Natural killer cell treated with Interleukin-12 subunit alpha and Interleukin-12 subunit beta and Interleukin-15 and Interleukin-18, amount 100 ng/mL, for 72 hours (primary cell): ENCODE measurements at regions not wholly inside any gene's neighbourhood (a gene's known extent, or its start where the extent isn't known, plus 50 kb on each side); places are given as distances from the start of the nearest gene placed in this dataset.
A peak's percentile ranks its signal among the peaks of the same experiment; 100 is the strongest.
"Not testable (repeated sequence)": the region's sequence is repeated elsewhere in the genome, so short reads cannot be mapped to it uniquely, and the experiment has no call there.

Experiments
- ATAC-seq, 2 donors: fragments of 150-1000 bp; cut with Tn5 transposase in 1 of 2; sonication (Bioruptor Pico), chemical (Tn5 transposase) in 1 of 2; 2 replicates each; pipeline ENCODE4 v1.10.0; 2021
- DNase-seq: peaks from one replicate; pipeline ENCODE4 v3.0.0; 2022; ENCODE audit warnings: low spot score
- H3K27ac Mint-ChIP-seq, 2 donors: 1 replicate in 1 of 2; 2 replicates in 1 of 2; pipeline ENCODE4 v1.8.0; 2022; ENCODE audit warnings: mixed read lengths in 2 of 2, mild to moderate bottlenecking in 1 of 2, moderate library complexity in 1 of 2
- H3K27me3 Mint-ChIP-seq, 2 donors: 1 replicate in 1 of 2; 2 replicates in 1 of 2; pipeline ENCODE4 v1.8.0; 2022; ENCODE audit warnings: mixed read lengths in 2 of 2
- H3K36me3 Mint-ChIP-seq: one replicate; pipeline ENCODE4 v1.8.0; 2022; ENCODE audit warnings: mixed read lengths
- H3K4me1 Mint-ChIP-seq, 2 donors: 1 replicate in 1 of 2; 2 replicates in 1 of 2; pipeline ENCODE4 v1.8.0; 2022; ENCODE audit warnings: low read depth in 2 of 2, mixed read lengths in 2 of 2, mild to moderate bottlenecking in 1 of 2
- H3K4me3 Mint-ChIP-seq: one replicate; pipeline ENCODE4 v1.8.0; 2022; ENCODE audit warnings: mixed read lengths
- H3K9me3 Mint-ChIP-seq: 2 replicates; pipeline ENCODE4 v1.8.0; 2022; ENCODE audit warnings: mixed read lengths

DNA sequence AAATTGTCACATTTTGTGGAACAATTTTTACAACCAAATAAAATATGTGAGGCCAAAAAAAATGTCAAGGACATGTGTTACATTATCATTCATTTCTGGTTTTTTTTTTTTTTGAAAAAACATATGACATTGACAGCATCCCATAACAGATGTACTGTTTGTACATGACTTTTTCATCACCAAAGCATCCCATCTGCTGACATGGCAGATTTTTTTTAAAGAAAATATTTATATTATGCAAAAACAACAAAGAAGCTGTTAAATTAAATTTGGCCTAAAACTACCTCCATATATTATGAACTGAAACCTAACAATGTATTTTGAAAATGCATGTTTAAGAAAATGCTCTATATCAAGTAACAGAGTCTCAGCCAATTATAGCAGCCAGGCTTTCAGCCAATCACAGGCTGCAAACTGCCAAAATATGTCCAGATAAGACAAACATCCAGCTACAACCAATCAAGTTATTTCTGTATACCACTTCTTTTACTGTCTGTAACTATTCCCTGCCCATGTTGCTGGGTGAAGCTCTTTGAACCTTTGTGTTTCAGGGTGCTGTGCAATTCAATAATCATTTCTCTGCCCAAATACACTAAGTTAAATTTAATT, 1111.8 kb downstream of the GRM8 start:
- H3K9me3 Mint-ChIP-seq: peaks cover 9% of the 10 kb centered on the region
- H3K27ac Mint-ChIP-seq: no peak overlapping the region
- no peaks in the 10 kb centered on the region for H3K36me3 Mint-ChIP-seq
- no peak overlapping the region for H3K4me3 Mint-ChIP-seq
- H3K4me1 Mint-ChIP-seq: no peaks in the 10 kb centered on the region
- ATAC-seq (no peak), DNase-seq (no peak)
- no peaks in the 10 kb centered on the region for H3K27me3 Mint-ChIP-seq

DNA sequence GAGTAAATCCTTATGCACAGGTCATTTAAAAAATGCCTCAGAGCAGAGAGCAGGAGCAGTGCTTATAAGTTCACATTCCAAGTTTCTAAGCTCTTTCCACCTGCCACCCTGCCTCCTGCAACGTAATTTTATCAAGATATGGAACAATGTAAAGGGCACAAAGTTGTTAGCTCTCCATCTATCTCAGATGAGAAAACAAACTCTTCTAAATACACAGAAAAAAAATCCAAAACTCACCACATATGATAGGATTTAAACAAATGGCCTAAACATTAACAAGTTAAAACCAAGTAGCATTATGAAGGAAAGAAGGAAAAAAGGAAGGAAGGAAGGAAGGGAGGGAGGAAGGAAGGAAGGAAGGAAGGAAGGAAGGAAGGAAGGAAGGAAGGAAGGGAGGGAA, 1132.8 kb downstream of the GRM8 start:
- Mint-ChIP-seq H3K9me3 (peaks cover 23% of the 10 kb centered on the region), H3K4me1 (no peaks in the 10 kb centered on the region), H3K27ac (no peak overlapping the region), H3K27me3 (no peaks in the 10 kb centered on the region), H3K4me3 (no peak overlapping the region), H3K36me3 (peaks cover 12% of the 10 kb centered on the region)
- no peak for DNase-seq
- no peak for ATAC-seq

DNA sequence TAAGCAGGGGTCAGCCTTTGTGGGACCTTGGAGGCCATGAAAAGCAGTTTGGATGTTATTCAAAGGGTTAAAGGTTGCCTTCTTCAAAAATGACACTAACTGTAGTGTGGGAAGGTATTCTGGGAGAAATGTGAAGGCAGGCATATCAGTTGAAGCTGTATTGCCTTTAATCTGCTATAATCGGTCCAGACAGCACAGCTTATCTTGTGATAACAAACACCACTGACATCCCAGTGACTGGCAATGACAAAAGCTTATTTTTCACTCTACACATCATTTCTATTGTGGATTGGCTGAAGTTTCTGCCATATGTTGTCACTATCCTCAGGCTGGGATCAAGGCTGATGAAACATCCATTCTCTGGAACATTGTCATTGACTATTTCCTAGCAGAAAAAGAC, 1149.2 kb downstream of the GRM8 start:
- no peaks in the 10 kb centered on the region for H3K27me3 Mint-ChIP-seq
- peaks cover 25% of the 10 kb centered on the region for H3K9me3 Mint-ChIP-seq
- no peak overlapping the region for H3K27ac Mint-ChIP-seq
- no peaks in the 10 kb centered on the region for H3K36me3 Mint-ChIP-seq
- H3K4me1 Mint-ChIP-seq: no peaks in the 10 kb centered on the region
- no peak overlapping the region for H3K4me3 Mint-ChIP-seq
- no peak for DNase-seq
- ATAC-seq: no peak

GRCh38 chr7:126083014-126083413, 1153.4 kb upstream of the POT1 start:
- Mint-ChIP-seq H3K27me3 (no peaks in the 10 kb centered on the region), H3K4me3 (no peak overlapping the region)
- no peak for DNase-seq

GRCh38 chr7:126079581-126079980, 1150.0 kb upstream of the POT1 start:
- Mint-ChIP-seq H3K4me1 (no peaks in the 10 kb centered on the region), H3K4me3 (no peak overlapping the region), H3K36me3 (no peaks in the 10 kb centered on the region), H3K27me3 (no peaks in the 10 kb centered on the region), H3K27ac (no peak overlapping the region), H3K9me3 (peaks cover 5% of the 10 kb centered on the region)
- DNase-seq (no peak), ATAC-seq (no peak)

More at GRCh38 chr7:126083014-126083413, 1153.4 kb upstream of the POT1 start:
- ATAC-seq: no peak
- H3K4me1 Mint-ChIP-seq: no peaks in the 10 kb centered on the region
- H3K36me3 Mint-ChIP-seq: no peaks in the 10 kb centered on the region
- no peak overlapping the region for H3K27ac Mint-ChIP-seq
- H3K9me3 Mint-ChIP-seq: peaks cover 8% of the 10 kb centered on the region

DNA sequence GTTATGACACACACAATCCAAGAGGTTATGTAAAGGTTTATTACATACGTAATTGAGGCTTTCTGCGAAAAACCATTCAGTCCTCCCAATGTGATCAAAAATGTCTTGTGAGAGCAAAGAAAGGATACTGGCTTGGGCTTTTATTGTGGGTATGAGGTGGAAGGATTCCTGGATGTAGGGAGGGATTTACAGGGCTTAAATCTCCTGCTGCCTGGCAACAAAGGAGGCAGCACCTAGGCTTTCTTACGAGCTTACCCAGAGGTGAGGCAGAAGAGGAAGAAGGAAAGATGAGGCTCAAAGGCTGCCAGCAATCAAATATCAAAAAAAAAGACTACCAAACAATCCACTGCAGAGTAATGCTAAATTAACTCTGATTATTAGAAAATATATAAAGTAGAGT, 1149.5 kb upstream of the POT1 start:
- DNase-seq: no peak
- no peaks in the 10 kb centered on the region for H3K27me3 Mint-ChIP-seq
- ATAC-seq: no peak
- H3K9me3 Mint-ChIP-seq: peaks cover 7% of the 10 kb centered on the region
- no peaks in the 10 kb centered on the region for H3K36me3 Mint-ChIP-seq
- H3K4me3 Mint-ChIP-seq: no peak overlapping the region
- no peaks in the 10 kb centered on the region for H3K4me1 Mint-ChIP-seq
- H3K27ac Mint-ChIP-seq: no peak overlapping the region

GRCh38 chr7:126065766-126066165, 1136.1 kb upstream of the POT1 start:
- no peak for DNase-seq
- Mint-ChIP-seq H3K4me1 (no peaks in the 10 kb centered on the region), H3K36me3 (peaks cover 6% of the 10 kb centered on the region), H3K27ac (no peak overlapping the region), H3K27me3 (no peaks in the 10 kb centered on the region), H3K9me3 (peaks cover 9% of the 10 kb centered on the region), H3K4me3 (no peak overlapping the region)
- ATAC-seq: no peak

DNA sequence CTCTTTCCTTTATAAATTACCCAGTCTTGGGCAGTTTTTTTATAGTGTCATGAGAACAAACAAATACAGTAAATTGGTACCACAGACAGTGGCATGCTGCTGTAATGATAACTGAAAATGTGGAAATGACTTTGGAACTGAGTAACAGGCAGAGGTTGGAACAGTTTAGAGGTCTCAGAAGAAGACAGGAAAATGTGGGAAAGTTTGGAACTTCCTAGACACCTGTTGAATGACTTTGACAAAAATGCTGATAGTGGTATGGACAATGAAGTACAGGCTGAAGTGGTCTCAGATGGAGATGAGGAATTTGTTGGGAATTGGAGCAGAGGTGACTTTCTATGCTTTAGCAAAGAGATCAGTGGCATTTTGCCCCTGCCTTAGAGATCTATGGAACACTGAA, 1128.4 kb upstream of the POT1 start:
- H3K27ac Mint-ChIP-seq: no peak overlapping the region
- H3K36me3 Mint-ChIP-seq: peaks cover 4% of the 10 kb centered on the region
- H3K4me1 Mint-ChIP-seq: no peaks in the 10 kb centered on the region
- no peaks in the 10 kb centered on the region for H3K27me3 Mint-ChIP-seq
- no peak for ATAC-seq
- peaks cover 26% of the 10 kb centered on the region for H3K9me3 Mint-ChIP-seq
- H3K4me3 Mint-ChIP-seq: no peak overlapping the region
- no peak for DNase-seq

GRCh38 chr7:126056613-126057012, 1127.0 kb upstream of the POT1 start:
- not testable (repeated sequence) for ATAC-seq, H3K27me3 Mint-ChIP-seq, H3K36me3 Mint-ChIP-seq, H3K27ac Mint-ChIP-seq, DNase-seq, H3K4me1 Mint-ChIP-seq, H3K4me3 Mint-ChIP-seq
- peaks cover 20% of the 10 kb centered on the region for H3K9me3 Mint-ChIP-seq

GRCh38 chr7:126052229-126052628, 1122.6 kb upstream of the POT1 start:
- peaks cover 12% of the 10 kb centered on the region for H3K9me3 Mint-ChIP-seq
- DNase-seq (no peak), ATAC-seq (no peak)
- no peak overlapping the region for H3K4me3 Mint-ChIP-seq
- H3K27ac Mint-ChIP-seq: no peak overlapping the region
- no peaks in the 10 kb centered on the region for H3K27me3 Mint-ChIP-seq
- H3K36me3 Mint-ChIP-seq: peaks cover under 1% of the 10 kb centered on the region
- H3K4me1 Mint-ChIP-seq: no peaks in the 10 kb centered on the region

DNA sequence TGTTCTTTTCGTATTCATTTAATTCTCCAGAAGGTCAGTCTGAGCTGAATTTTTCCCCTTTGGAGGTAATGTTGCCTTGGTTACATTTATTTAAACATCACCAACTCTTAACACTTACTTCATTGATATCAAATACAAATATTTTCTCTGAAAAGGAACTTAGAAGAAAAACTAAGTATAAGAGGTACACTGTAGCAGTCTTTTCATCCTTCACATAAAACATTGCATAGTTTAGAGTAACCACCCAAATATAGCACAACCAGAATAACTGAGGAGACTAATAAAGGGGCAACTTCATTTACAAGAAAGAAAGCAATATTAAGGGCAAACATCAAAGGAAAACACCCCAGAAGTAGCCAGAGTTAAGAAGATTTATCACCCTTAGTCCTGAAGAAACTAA, 1115.0 kb upstream of the POT1 start:
- Mint-ChIP-seq H3K4me3 (no peak overlapping the region), H3K27ac (no peak overlapping the region), H3K36me3 (peaks cover 8% of the 10 kb centered on the region), H3K27me3 (no peaks in the 10 kb centered on the region), H3K4me1 (no peaks in the 10 kb centered on the region), H3K9me3 (peaks cover 7% of the 10 kb centered on the region)
- ATAC-seq (no peak), DNase-seq (no peak)

- Mint-ChIP-seq H3K4me3 (no peak overlapping the region), H3K27ac (no peak overlapping the region), H3K27me3 (no peaks in the 10 kb centered on the region), H3K4me1 (no peaks in the 10 kb centered on the region), H3K36me3 (peaks cover 4% of the 10 kb centered on the region), H3K9me3 (peaks cover 3% of the 10 kb centered on the region)
- no peak for ATAC-seq
- peak; percentile 54 for DNase-seq
Measured at GRCh38 chr7:126041472-126041871, 1111.8 kb upstream of the POT1 start.

DNA sequence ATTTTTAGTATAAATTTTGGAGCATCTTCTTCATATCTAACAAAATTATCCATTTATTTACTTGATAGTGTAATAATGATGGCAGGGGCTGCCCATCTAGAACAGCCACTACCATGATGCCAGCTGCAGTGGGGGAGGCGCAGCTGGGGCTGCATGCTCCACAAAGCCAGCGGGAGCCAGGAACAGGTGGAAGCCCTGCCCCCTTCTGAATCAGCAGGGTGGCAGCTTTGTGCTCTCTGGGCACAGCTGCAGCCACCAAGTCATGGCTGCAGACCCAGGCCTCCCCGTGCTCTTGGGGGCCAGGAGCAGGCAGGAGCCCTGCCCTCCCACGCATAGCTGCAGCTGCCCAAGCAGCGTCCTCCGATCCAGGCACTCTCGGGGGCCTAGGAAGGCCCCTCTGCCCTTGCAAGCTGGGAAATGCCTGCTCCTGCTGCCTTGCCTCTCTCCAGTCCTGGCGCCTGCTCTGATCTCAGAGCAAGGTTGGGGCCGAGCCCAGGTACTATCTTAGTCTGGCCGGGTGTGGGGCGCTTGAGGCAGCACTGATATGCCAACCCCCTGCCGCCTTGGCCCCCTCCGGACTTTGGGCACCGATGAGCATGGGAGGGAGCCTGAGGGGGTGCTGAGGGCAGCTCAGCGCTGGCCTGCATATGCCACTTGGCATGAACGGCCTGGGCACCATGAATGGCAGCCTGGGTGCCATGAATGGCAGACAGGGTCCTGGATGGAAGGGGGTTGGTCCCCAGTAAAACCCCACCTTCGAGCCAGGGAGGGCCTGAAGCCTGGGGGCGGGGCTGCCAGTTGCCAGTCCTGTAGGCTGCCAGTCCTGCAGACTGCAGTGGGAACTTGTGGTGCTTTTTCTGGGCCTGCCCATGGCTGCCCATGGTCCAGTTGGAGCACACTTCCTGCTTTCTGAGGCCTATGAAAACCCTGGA, 1110.8 kb upstream of the POT1 start:
- Mint-ChIP-seq H3K4me3 (no peak overlapping the region), H3K4me1 (no peaks in the 10 kb centered on the region), H3K27ac (no peak overlapping the region), H3K9me3 (peaks cover 10% of the 10 kb centered on the region), H3K36me3 (peaks cover 4% of the 10 kb centered on the region), H3K27me3 (no peaks in the 10 kb centered on the region)
- DNase-seq: no peak
- peak in 1 of 2 donors; percentile 9 for ATAC-seq

DNA sequence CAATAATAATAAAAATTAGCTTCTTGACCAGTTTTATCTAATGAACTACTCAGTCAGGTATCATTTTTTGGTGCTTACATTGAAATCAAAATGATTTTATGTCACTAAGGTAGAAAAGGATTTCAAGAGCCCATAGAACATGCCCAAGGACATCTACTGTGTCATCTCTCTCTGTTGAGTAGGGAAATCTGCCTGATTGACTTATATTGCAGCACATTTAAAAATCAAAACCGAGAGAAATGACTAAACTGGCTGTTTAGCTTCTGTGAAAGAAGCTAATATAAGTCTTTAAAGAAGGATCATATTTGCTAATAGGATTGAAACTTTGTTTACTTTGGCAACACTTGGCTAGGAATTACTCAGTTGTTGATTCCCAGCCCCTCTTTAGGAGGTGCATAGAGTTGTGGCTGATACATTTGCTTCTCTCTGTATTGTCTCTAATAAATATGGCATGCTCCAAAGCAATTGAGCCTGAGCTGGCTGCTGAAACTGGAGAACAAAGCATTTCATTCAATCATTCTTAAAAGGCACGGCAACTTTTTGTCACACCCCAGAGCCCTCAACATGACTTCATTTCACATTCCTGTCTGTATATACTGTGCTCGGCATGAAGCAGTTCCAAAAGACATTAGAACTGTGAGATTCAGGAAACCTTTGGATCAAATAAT, 1096.9 kb upstream of the POT1 start:
- ATAC-seq: no peak
- Mint-ChIP-seq H3K4me3 (no peak overlapping the region), H3K9me3 (peaks cover 7% of the 10 kb centered on the region), H3K27me3 (no peaks in the 10 kb centered on the region), H3K36me3 (no peaks in the 10 kb centered on the region), H3K27ac (no peak overlapping the region), H3K4me1 (no peaks in the 10 kb centered on the region)
- no peak for DNase-seq
